Stimulated activated naive CD4-positive, alpha-beta T cell (primary cell): ENCODE measurements at regions not wholly inside any gene's neighbourhood (a gene's known extent, or its start where the extent isn't known, plus 50 kb on each side); places are given as distances from the start of the nearest gene placed in this dataset.

Experiments
- DNase-seq, 6 experiments: peaks; one replicate each; lab custom pipeline; 2025; lab: John Stamatoyannopoulos, UW

GRCh38 chr14:89626233-89626806 lies 209.3 kb upstream of the FOXN3 start:
- no peak for DNase-seq

DNA sequence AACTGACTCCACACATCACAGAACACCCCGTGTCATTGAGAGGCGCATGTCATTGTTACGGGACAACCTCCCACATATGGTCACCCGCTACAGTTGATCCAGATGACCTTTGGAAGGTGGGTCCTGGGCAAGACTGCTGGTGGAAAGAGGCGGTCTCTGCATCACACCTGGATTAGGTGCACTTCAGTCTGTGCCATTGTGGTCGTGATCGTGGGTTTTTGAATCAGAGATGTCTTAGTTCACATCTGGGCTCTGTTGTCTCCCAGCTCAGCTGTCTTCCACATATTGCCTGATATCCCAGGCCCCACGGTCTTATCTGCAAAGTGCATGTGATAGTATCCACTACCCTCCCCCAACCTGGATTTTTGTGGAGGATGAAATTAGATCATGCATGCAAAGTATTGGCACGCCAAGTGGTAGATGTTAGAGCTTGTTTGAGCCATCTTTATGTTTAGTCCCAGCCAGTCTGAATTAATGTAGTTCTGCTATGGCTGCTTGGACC lies 208.7 kb upstream of the FOXN3 start:
- no peak for DNase-seq

DNA sequence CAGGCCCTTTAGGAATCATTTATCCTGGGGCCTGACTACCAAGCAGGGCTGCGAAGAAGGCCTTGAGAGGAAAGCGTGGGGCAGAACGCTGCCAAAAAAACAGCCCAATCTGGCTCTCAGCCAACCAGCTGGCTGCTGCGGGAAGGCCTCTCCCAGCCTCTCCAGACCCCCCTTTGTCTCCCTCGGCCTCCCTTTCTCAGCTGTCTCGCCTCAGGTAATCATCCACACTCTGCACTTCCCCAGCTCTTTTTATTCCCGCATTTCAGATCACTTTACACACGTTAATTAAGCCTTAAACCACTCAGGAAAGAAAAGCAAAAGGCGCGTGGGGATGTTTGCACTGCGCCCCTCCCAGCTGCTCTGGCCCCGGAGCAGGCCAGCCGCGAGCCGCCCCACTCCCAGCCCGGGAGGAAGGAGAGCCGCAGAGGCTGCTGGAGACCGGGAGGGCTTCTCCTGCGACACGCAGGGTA lies 208.2 kb upstream of the FOXN3 start:
- DNase-seq, result no peak

DNA sequence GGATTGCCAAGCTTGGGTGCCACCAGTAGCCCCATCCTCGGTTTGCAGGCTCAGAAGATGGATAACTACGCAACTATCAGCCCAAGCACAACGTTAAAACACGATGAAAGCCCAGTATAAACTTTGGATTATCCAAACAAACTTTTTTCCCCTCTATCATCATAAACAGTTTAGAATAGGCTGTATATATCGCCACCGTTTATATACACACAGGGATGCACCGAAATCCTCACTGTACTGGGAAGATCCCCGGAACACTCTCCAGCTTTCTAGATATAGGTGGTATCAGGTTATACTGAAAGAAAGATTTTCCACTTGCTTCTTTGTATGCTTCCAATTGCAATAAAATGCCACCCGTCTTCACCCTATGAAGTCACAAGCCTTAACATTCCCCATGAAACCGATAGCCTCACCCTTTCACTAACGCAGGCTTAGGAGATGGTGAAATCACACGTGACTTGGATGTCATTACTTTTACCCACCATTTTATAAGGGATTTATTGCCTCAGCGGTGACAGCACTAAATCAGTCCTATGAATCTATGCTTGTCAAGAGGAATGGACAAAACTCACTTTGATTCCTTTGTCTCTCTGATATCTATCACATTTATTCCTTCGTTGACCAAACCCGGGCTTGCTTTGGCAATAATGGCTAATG lies 207.6 kb upstream of the FOXN3 start:
- no peak for DNase-seq

GRCh38 chr14:89621791-89622638 lies 205.0 kb upstream of the FOXN3 start:
- DNase-seq, result no peak

DNA sequence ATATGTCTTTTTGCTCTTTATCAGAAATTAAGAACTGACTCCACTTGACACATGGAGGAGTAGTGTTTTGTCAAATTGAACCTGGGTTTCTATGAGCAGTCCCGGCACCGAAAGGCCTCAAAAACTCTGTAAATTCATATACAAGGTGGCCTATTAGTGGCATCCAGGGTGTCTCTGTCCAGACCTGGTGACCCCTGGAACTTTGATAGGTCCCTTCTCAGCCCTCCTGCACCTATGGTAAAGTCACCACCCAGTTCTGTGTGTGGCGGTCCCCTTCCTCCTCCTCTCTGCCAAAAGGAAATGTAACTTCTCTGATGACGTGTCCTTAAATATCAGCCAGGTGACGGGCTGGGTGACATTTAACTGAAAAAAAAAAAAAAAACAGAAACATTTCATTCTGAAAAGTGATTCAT lies 204.0 kb upstream of the FOXN3 start:
- DNase-seq, result peak; percentile 30 to 60 (median 42)

GRCh38 chr14:89620436-89620835 lies 203.4 kb upstream of the FOXN3 start:
- peak in 1 of 6 experiments; percentile 26 for DNase-seq

DNA sequence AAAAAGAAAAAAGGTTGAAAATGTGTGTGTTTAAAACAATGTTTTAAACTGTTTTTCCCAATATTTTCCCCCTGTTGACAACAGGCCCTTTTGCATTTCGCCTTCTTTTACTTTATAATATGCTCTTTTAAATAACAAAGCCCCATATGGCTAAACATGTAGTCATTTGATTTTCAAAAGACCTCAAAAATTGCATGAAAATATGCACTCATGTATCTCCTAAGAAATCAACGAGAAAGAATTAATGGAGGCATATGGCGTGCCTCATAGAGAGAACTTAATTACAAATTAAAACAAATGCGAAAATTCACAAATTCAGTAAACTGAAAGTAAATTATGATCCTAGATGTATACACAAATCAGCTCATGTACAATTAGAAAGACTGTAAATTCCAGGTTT lies 202.6 kb upstream of the FOXN3 start:
- no peak for DNase-seq

DNA sequence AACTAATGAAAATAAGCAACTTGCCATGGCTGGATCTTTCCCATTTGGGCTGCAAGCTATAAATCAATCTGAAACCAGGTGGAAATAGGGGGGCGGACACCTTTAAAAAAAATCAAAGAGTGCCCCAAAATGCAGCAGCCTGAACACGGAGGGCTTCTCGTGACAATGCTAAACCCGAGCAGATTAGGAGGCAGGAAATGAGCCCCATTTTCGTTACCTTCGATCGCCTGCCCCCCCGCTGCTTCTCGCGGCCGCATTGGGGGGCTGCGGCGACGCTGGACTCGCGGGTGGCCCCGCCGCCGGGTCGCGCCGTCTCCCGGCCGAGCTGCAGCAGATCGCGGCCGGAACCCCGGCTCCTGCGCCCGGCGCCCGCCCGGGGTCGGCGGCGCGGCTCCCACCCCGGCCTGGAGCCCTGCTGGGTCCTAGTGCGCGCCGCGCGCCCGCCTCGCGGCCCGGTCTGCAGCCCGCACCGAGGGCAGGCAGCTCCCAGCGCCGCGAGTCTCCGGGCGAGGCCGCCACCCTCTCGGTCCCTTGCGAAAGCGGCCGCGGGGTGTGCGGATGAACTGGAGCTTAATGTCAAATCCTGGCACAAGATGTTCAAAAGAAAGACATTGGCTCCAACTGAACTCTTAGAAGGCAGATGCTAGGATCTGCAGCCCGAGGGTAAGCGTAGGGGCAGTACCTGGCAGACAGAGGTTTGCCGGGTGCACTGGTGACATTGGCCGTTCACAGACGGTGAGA lies 201.9 kb upstream of the FOXN3 start:
- peak; percentile 51 to 88 (median 72) for DNase-seq

- peak in 1 of 6 experiments; percentile 49 for DNase-seq
These were observed 201.3 kb upstream of the FOXN3 start for GRCh38 chr14:89618330-89618708.

DNA sequence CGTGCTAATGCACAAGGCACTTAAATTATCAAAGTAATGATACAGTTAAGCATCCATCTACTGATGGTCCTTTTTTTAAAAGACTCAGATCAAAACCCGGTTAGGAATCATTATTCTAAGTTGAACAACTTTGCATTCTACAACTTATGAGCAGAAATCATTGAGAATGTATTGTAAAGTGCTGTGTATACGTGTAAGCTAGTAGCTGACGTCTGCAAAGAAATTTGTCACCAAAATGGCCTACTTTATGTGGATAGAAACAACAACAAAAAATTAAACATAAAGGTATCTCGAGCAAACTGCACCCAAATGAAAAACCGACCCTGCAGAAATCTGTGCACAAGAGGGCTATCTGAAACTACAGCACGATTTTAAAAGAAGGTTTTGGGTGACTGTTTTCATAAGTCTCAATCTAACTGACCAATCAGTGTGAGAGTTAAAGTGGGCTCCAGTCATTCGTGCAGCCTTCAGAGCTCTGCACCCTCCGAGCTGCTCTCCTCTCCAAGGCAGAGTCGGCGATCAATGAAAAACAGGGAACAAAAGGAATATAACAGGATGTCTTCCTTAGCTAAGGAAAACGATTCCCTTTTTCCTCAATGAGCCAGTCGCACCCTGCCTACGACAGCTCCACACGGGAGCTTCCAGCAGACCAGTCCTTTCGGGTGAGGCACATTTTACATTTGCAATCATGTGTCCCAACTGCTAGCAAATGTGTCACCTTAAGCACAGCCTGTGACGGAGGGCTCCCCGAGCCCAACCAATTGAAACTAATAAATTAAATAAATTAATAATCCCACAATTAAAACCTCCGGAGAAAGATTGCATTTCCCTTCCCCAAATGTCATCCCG lies 200.7 kb upstream of the FOXN3 start:
- DNase-seq, result peak in 5 of 6 experiments; percentile 6 to 72 (median 46)

GRCh38 chr14:89616852-89617341 lies 199.9 kb upstream of the FOXN3 start:
- DNase-seq, result peak in 5 of 6 experiments; percentile 32 to 54 (median 49)

GRCh38 chr14:89616425-89616824 lies 199.4 kb upstream of the FOXN3 start:
- no peak for DNase-seq

DNA sequence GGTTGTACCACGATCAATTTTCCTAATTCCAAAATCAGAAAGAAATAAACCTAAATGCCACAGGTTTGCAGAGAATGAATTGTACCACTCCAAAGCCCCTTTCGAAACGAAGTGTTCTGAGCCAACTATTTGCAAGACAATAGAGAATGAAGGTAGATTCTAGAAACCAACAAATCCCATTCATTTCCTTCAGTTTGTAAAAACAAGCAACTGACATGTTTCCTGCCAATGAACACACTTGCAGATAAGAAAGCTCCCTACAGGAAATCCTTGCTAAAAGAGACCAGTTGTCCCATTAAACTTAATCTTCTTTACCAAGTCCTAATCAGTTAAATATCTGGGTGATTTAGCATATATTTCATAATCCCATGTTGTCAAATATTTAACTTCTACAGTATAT lies 198.4 kb upstream of the FOXN3 start:
- DNase-seq, result peak in 1 of 6 experiments; percentile 3

- DNase-seq, result no peak
These were observed 197.1 kb upstream of the FOXN3 start for GRCh38 chr14:89614009-89614691.

DNA sequence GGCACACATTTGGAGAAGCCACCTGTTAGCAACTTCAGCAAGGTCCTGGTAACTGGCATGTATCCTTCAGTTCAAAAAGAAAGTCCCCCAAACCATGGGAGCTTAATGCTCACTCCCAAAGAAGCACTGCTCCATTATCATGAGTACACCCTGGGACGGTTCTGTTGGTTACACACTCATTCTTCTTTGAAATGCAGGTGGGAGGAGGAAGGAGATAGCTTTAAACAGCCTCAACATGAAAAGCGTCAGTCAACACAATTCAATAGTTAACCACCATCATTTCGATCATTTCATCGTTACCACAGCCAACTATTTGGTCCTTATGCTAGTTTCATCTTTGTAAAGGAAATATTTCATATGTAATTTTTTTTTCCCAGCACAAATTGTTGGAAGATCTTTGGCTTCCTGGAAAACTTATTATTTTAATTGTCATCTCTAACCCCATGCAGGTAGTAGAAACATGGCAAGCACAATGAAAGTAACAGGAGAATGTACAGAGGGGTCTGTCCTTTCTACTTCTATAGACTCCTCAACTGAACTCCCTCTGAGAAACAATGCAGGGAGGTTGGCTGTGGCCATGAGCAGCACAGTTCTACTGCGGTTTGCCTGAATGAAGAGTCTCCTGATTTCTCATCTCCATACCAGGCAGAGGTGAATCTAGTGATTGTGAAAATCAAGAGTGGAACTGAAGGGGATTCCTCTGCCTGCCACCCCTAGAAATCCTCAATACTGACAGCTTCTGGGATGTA lies 196.4 kb upstream of the FOXN3 start:
- peak in 2 of 6 experiments; percentile 19 for DNase-seq

DNA sequence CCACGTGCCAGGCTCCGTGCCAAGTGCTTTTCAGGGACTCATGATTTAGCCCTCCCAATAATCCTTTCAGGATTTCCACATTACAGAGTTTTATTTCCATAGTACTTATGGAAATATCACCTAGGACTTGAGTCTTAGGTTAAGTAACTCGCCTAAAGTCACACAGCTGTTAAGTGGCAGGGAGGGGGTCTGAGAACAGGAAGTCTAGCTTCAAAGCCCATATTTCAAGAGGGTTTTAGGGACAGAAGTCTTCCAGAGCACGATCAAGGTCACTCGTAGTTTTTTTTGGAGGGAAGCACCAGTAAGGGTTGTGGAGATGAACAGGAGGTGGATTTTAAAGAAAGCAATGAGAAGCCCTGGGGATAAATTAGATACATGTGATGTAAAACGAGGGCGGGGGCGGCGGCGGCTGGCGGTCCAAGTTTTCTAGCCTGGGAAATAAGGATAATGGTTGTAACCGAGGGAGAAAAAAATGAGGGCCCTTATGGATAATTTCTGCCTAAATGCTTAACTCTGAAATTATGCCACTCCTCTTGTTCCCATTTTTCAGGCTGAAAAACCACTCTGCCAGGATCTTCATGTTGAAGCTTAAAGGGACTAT lies 192.6 kb upstream of the FOXN3 start:
- no peak for DNase-seq

DNA sequence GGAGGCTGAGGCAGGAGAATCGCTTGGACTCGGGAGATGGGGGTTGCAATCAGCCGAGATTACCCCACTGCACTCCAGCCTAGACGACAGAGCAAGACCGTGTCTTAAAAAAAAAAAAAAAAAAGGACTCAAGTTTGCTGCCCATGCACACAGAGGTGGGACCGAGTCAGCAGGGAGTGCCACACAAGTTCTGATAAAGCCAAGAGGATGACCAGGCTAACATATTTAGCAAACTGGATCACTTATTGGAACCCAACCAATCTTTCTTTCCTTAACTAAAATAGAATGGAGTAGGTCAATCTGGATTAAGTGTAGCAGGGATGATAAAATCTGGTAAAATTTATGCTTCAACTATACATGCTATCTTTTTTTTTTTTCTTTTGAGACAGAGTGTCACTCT lies 190.4 kb upstream of the FOXN3 start:
- no peak for DNase-seq

DNA sequence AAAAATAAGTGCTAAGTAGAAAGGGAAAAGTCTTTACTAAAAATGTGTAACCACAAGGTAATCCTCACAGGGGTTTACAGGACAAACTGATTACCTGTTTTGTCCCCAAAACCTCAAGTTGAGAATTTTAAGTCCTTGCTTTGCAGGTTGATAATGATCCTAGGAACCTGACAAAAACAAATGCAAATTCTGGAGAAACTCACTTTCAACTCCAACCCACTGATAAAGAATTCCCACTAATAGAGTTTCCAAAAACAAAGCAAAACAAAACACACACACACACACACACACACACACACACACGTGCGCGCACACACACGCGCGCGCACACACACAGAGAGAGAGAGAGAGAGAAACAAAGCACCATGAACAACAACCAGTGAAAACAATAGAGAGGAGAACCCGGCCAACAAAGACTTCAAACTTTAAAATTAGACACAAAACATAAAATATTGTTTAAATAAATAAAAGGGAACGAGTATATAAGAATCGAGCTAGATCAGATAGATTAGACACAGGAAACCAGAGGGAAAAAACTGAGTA lies 187.0 kb upstream of the FOXN3 start:
- DNase-seq, result peak in 2 of 6 experiments; percentile 1 to 2
